Activated naive CD4-positive, alpha-beta T cell treated with anti-CD3 and anti-CD28 coated beads for 36 hours (primary cell): ENCODE measurements at regions not wholly inside any gene's neighbourhood (a gene's known extent, or its start where the extent isn't known, plus 50 kb on each side); places are given as distances from the start of the nearest gene placed in this dataset.
"Not testable (repeated sequence)": the region's sequence is repeated elsewhere in the genome, so short reads cannot be mapped to it uniquely, and the experiment has no call there.

Experiments
- CTCF ChIA-PET: fragments of 350-600 bp; sonication (Branson Sonifier 250); formaldehyde crosslinking; loops from one replicate; lab custom pipeline; 2021; ENCODE audit warnings: antibody characterized with exemption; lab: Charles Lee
- DNase-seq: peaks from one replicate; pipeline ENCODE4 v3.0.0-alpha.2; 2020
- H3K27ac Mint-ChIP-seq: one replicate; pipeline ENCODE4 v1.8.0; 2021; ENCODE audit warnings: mild to moderate bottlenecking, mixed read lengths
- H3K27me3 Mint-ChIP-seq: one replicate; pipeline ENCODE4 v1.8.0; 2021; ENCODE audit warnings: low read depth, mixed read lengths
- H3K36me3 Mint-ChIP-seq: one replicate; pipeline ENCODE4 v1.8.0; 2021; ENCODE audit warnings: low read depth, mixed read lengths
- H3K4me1 Mint-ChIP-seq: one replicate; pipeline ENCODE4 v1.8.0; 2021; ENCODE audit warnings: low read depth, mixed read lengths
- H3K4me3 Mint-ChIP-seq: one replicate; pipeline ENCODE4 v1.8.0; 2021; ENCODE audit warnings: mild to moderate bottlenecking, moderate library complexity, mixed read lengths
- H3K9me3 Mint-ChIP-seq: one replicate; pipeline ENCODE4 v1.8.0; 2021; ENCODE audit warnings: mixed read lengths
- intact Hi-C: fragments of 100-400 bp; cut with micrococcal nuclease; formaldehyde crosslinking; loops from one replicate; pipeline ENCODE4 v1.15.1; 2023

DNA sequence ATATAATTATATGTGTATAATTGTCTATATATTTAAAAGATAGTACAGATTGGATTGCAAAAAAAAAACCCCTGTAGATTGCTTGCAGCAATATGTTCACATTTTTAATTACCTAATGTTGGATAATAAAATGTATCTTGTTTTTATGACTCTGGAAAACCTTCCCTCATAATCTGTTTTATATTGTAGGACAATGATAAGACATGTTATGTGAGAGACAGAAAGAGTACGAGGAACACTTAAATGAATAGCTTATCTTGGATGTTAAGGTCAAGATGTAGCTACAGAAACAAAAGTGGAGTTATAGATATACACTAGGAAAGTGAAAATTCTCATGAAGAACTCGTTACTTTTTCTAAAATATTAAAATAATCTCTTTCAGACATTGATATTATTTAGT lies 691.6 kb upstream of the IMPG1 start:
- peaks cover 4% of the 10 kb centered on the region for H3K9me3 Mint-ChIP-seq
- no peak for DNase-seq
- no peaks in the 10 kb centered on the region for H3K27me3 Mint-ChIP-seq
- no peak overlapping the region for H3K4me3 Mint-ChIP-seq
- H3K27ac Mint-ChIP-seq: no peak overlapping the region
- CTCF ChIA-PET: no interaction called here
- H3K4me1 Mint-ChIP-seq: no peaks in the 10 kb centered on the region
- H3K36me3 Mint-ChIP-seq: no peaks in the 10 kb centered on the region
- intact Hi-C loops: no loop called here

DNA sequence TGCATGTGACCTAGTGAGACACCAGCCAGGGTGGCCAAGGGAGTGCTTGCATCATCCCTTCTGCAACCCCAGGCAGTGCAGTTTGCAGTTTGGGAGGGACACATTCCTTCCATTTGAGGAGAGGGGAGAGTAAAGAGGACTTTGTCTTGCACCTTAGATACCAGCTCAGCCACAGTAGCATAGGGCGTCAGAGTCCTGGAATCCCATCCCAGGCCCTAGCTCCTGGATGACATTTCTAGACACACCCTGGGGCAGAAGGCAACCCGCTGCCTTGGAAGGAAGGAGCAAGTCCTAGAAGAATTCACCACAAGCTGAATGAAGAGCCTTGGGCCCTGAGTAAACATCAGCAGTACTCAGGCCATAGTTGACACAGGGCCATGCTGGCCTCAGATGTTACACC lies 680.4 kb upstream of the IMPG1 start:
- no peak for DNase-seq
- no peaks in the 10 kb centered on the region for H3K27me3 Mint-ChIP-seq
- CTCF ChIA-PET: no interaction called here
- intact Hi-C loops: no loop called here
- no peaks in the 10 kb centered on the region for H3K36me3 Mint-ChIP-seq
- peaks cover 2% of the 10 kb centered on the region for H3K9me3 Mint-ChIP-seq
- H3K4me3 Mint-ChIP-seq: no peak overlapping the region
- no peaks in the 10 kb centered on the region for H3K4me1 Mint-ChIP-seq
- no peak overlapping the region for H3K27ac Mint-ChIP-seq

GRCh38 chr6:76745388-76745787 lies 672.9 kb upstream of the IMPG1 start:
- H3K9me3 Mint-ChIP-seq, H3K4me1 Mint-ChIP-seq, CTCF ChIA-PET, H3K27me3 Mint-ChIP-seq, DNase-seq, H3K4me3 Mint-ChIP-seq, H3K36me3 Mint-ChIP-seq, intact Hi-C loops, H3K27ac Mint-ChIP-seq: not testable (repeated sequence)

- H3K27me3 Mint-ChIP-seq, intact Hi-C loops, H3K36me3 Mint-ChIP-seq, H3K9me3 Mint-ChIP-seq, H3K27ac Mint-ChIP-seq, H3K4me1 Mint-ChIP-seq, H3K4me3 Mint-ChIP-seq, CTCF ChIA-PET, DNase-seq: not testable (repeated sequence)
These were observed 671.8 kb upstream of the IMPG1 start for GRCh38 chr6:76744151-76744720.

- DNase-seq: no peak
- intact Hi-C loops: no loop called here
- no peaks in the 10 kb centered on the region for H3K27me3 Mint-ChIP-seq
- no peaks in the 10 kb centered on the region for H3K4me1 Mint-ChIP-seq
- CTCF ChIA-PET: no interaction called here
- no peaks in the 10 kb centered on the region for H3K36me3 Mint-ChIP-seq
- no peak overlapping the region for H3K4me3 Mint-ChIP-seq
- H3K9me3 Mint-ChIP-seq: no peaks in the 10 kb centered on the region
- no peak overlapping the region for H3K27ac Mint-ChIP-seq
These were observed 670.5 kb upstream of the IMPG1 start for GRCh38 chr6:76742919-76743318.

- Mint-ChIP-seq H3K9me3 (no peaks in the 10 kb centered on the region), H3K4me1 (no peaks in the 10 kb centered on the region), H3K4me3 (no peak overlapping the region), H3K27me3 (no peaks in the 10 kb centered on the region), H3K27ac (no peak overlapping the region), H3K36me3 (no peaks in the 10 kb centered on the region)
- CTCF ChIA-PET: no interaction called here
- no peak for DNase-seq
- intact Hi-C loops: no loop called here
These were observed 647.0 kb upstream of the IMPG1 start for GRCh38 chr6:76719449-76719848.

GRCh38 chr6:76708641-76709331 lies 636.3 kb upstream of the IMPG1 start:
- Mint-ChIP-seq H3K4me3 (no peak overlapping the region), H3K4me1 (no peaks in the 10 kb centered on the region), H3K36me3 (no peaks in the 10 kb centered on the region), H3K9me3 (peaks cover 2% of the 10 kb centered on the region), H3K27ac (no peak overlapping the region), H3K27me3 (no peaks in the 10 kb centered on the region)
- intact Hi-C loops: no loop called here
- DNase-seq: no peak
- CTCF ChIA-PET: no interaction called here

- H3K9me3 Mint-ChIP-seq: peaks cover 2% of the 10 kb centered on the region
- CTCF ChIA-PET: no interaction called here
- no peak overlapping the region for H3K27ac Mint-ChIP-seq
- H3K4me1 Mint-ChIP-seq: no peaks in the 10 kb centered on the region
- DNase-seq: no peak
- H3K36me3 Mint-ChIP-seq: no peaks in the 10 kb centered on the region
- intact Hi-C loops: no loop called here
- no peaks in the 10 kb centered on the region for H3K27me3 Mint-ChIP-seq
- H3K4me3 Mint-ChIP-seq: no peak overlapping the region
These were observed 635.2 kb upstream of the IMPG1 start for GRCh38 chr6:76707630-76708029.

- Mint-ChIP-seq H3K27ac (no peak overlapping the region), H3K4me3 (no peak overlapping the region), H3K36me3 (no peaks in the 10 kb centered on the region), H3K27me3 (no peaks in the 10 kb centered on the region), H3K9me3 (peaks cover 3% of the 10 kb centered on the region), H3K4me1 (no peaks in the 10 kb centered on the region)
- DNase-seq: no peak
- CTCF ChIA-PET: no interaction called here
- intact Hi-C loops: no loop called here
These were observed 634.2 kb upstream of the IMPG1 start for GRCh38 chr6:76706631-76707030.

DNA sequence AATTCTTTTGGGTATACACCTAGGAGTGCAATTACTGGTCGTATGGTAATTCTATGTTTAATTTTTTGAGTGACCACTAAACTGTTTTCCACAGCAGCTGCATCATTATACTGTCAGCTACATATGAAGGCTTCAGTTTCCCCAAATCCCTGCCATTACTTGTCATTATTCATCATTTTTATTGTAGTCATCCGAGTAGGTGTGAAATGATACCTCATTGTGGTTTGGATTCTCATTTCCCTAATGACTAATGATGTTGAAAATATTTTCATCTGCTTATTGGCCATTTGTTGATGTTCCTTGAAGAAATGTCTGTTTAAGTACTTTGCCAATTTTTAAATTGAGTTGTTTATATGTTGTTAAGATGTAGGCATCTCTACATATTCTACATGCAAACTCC lies 633.6 kb upstream of the IMPG1 start:
- CTCF ChIA-PET: no interaction called here
- intact Hi-C loops: no loop called here
- DNase-seq: no peak
- peaks cover 3% of the 10 kb centered on the region for H3K9me3 Mint-ChIP-seq
- no peak overlapping the region for H3K4me3 Mint-ChIP-seq
- H3K27ac Mint-ChIP-seq: no peak overlapping the region
- no peaks in the 10 kb centered on the region for H3K4me1 Mint-ChIP-seq
- H3K36me3 Mint-ChIP-seq: no peaks in the 10 kb centered on the region
- H3K27me3 Mint-ChIP-seq: no peaks in the 10 kb centered on the region

DNA sequence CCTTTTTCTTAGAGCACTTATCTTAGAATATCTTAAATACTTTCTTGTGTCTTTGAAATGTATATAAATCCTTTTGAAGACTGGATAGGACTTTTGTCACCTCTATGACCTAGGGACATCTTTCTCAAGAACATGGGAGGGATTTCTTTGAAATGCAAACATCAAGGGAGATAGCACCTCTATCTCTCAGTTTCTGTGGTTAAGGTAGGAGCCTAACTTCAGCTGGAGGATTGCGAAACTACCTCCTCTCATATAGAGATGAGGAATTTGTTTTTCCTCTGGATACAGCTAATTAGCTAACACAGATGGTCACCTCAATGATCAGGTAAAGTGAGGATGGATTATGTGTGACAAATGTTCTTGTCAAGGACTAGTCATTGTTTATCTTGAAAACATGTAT lies 631.3 kb upstream of the IMPG1 start:
- CTCF ChIA-PET: no interaction called here
- Mint-ChIP-seq H3K4me1 (no peaks in the 10 kb centered on the region), H3K36me3 (no peaks in the 10 kb centered on the region), H3K4me3 (no peak overlapping the region), H3K9me3 (peaks cover 3% of the 10 kb centered on the region), H3K27ac (no peak overlapping the region), H3K27me3 (no peaks in the 10 kb centered on the region)
- intact Hi-C loops: no loop called here
- DNase-seq: no peak

DNA sequence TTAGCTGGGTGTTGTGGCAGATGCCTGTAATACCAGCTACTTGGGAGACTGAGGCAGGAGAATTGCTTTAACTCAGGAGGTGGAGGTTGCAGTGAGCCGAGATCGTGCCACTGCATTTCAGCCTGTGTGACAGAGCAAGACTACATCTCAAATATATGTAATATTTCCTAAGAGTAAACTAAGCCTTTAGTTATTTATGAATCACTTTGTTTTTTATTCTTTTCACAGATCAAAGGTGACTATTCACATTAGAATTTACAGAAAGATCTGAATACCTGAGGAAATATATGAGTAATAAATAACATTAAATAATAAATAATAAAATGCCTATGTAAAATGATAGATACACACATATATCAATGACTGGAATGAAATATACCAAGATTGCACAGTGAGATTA lies 630.8 kb upstream of the IMPG1 start:
- H3K27me3 Mint-ChIP-seq: no peaks in the 10 kb centered on the region
- CTCF ChIA-PET: no interaction called here
- no peak for DNase-seq
- no peaks in the 10 kb centered on the region for H3K36me3 Mint-ChIP-seq
- intact Hi-C loops: no loop called here
- no peak overlapping the region for H3K27ac Mint-ChIP-seq
- peaks cover 3% of the 10 kb centered on the region for H3K9me3 Mint-ChIP-seq
- no peaks in the 10 kb centered on the region for H3K4me1 Mint-ChIP-seq
- no peak overlapping the region for H3K4me3 Mint-ChIP-seq

- no peak overlapping the region for H3K4me3 Mint-ChIP-seq
- no peaks in the 10 kb centered on the region for H3K4me1 Mint-ChIP-seq
- no peaks in the 10 kb centered on the region for H3K36me3 Mint-ChIP-seq
- peaks cover 1% of the 10 kb centered on the region for H3K9me3 Mint-ChIP-seq
- CTCF ChIA-PET: no interaction called here
- H3K27me3 Mint-ChIP-seq: no peaks in the 10 kb centered on the region
- no peak for DNase-seq
- H3K27ac Mint-ChIP-seq: no peak overlapping the region
- intact Hi-C loops: no loop called here
These were observed 629.7 kb upstream of the IMPG1 start for GRCh38 chr6:76702187-76702586.
